Peyer's patch (tissue), 4 donors: ENCODE measurements at regions not wholly inside any gene's neighbourhood (a gene's known extent, or its start where the extent isn't known, plus 50 kb on each side); places are given as distances from the start of the nearest gene placed in this dataset.

ENCODE experiments used
- POLR2A ChIP-seq, 2 donors: fragments of 450-650 bp; IDR thresholded peaks; one replicate each; pipeline ENCODE4 v1.5.1; 2017; ENCODE audit warnings: antibody characterized with exemption in 2 of 2, mild to moderate bottlenecking in 2 of 2, moderate library complexity in 2 of 2
- TF ChIP-seq, protein P1 (sequence below), 6 experiments: fragments of 450-650 bp in 4 of 6; fragments of 200-600 bp in 2 of 6; sonication (generic) in 1 of 6; IDR thresholded peaks; one replicate each; pipeline ENCODE4 v1.5.1; 2017 to 2019; ENCODE audit warnings: antibody characterized with exemption in 6 of 6, mild to moderate bottlenecking in 3 of 6, moderate library complexity in 1 of 6

DNA sequence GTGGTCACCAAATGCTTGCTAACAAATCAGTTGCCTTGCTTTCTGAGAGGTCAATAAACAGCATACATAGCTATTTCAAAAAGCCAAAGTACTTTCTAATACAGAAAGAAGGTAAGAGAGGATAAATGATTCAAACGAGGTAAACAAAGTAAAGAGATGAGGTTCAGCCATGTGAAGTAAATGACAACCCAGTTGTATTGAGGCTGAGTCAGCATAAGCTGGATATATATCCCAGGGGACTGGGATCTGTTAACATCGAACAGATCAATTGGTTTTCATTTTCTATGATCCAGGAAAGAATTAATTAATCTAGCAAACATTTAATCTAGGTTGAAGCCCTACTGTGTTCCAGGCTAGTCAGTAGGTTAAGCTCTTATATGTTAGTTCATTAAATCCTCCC, 97.3 kb upstream of the GRIA3 start:
- TF ChIP-seq, protein P1, sequence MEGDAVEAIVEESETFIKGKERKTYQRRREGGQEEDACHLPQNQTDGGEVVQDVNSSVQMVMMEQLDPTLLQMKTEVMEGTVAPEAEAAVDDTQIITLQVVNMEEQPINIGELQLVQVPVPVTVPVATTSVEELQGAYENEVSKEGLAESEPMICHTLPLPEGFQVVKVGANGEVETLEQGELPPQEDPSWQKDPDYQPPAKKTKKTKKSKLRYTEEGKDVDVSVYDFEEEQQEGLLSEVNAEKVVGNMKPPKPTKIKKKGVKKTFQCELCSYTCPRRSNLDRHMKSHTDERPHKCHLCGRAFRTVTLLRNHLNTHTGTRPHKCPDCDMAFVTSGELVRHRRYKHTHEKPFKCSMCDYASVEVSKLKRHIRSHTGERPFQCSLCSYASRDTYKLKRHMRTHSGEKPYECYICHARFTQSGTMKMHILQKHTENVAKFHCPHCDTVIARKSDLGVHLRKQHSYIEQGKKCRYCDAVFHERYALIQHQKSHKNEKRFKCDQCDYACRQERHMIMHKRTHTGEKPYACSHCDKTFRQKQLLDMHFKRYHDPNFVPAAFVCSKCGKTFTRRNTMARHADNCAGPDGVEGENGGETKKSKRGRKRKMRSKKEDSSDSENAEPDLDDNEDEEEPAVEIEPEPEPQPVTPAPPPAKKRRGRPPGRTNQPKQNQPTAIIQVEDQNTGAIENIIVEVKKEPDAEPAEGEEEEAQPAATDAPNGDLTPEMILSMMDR (IDR thresholded peaks at IDR 0.05) = no peak
- TF ChIP-seq POLR2A (IDR thresholded peaks at IDR 0.05) = no peak
